ENCODE measurements at regions not wholly inside any gene's neighbourhood (a gene's known extent, or its start where the extent isn't known, plus 50 kb on each side); places are given as distances from the start of the nearest gene placed in this dataset.

- peak; percentile 17 for DNase-seq
- in situ Hi-C loops (cut with HindIII; ENCODE audit: low pct_ligation_motif_present, low pct_unique_long_range_greater_than_20kb, low sequenced_read_pairs): no loop called here
Observed at GRCh38 chr7:12504149-12504548, 66.4 kb upstream of the SCIN start.

- in situ Hi-C loops (cut with HindIII; ENCODE audit: low pct_ligation_motif_present, low pct_unique_long_range_greater_than_20kb, low sequenced_read_pairs): no loop called here
- DNase-seq: no peak
Observed at GRCh38 chr7:12508005-12508404, 62.5 kb upstream of the SCIN start.

GRCh38 chr7:12508554-12508953, 62.0 kb upstream of the SCIN start:
- in situ Hi-C loops (cut with HindIII; ENCODE audit: low pct_ligation_motif_present, low pct_unique_long_range_greater_than_20kb, low sequenced_read_pairs): no loop called here
- DNase-seq: no peak

- DNase-seq: no peak
- in situ Hi-C loops (cut with HindIII; ENCODE audit: low pct_ligation_motif_present, low pct_unique_long_range_greater_than_20kb, low sequenced_read_pairs): no loop called here
Observed at GRCh38 chr7:12517451-12517850, 53.1 kb upstream of the SCIN start.

- in situ Hi-C loops (cut with HindIII; ENCODE audit: low pct_ligation_motif_present, low pct_unique_long_range_greater_than_20kb, low sequenced_read_pairs): no loop called here
Observed at GRCh38 chr7:12518920-12519681, 51.4 kb upstream of the SCIN start.

GRCh38 chr7:12519682-12520009, 50.9 kb upstream of the SCIN start:
- no peak for DNase-seq
- in situ Hi-C loops (cut with HindIII; ENCODE audit: low pct_ligation_motif_present, low pct_unique_long_range_greater_than_20kb, low sequenced_read_pairs): no loop called here

More at GRCh38 chr7:12518920-12519681, 51.4 kb upstream of the SCIN start:
- DNase-seq: peak; percentile 59
